Right atrium auricular region (tissue), 2 donors: ENCODE measurements at regions not wholly inside any gene's neighbourhood (a gene's known extent, or its start where the extent isn't known, plus 50 kb on each side); places are given as distances from the start of the nearest gene placed in this dataset.
A peak's percentile ranks its signal among the peaks of the same experiment; 100 is the strongest.

Source experiments
- DNase-seq: peaks from one replicate; pipeline ENCODE4 v3.0.0-alpha.2; 2019; ENCODE audit warnings: low spot score
- H3K27ac ChIP-seq, 2 donors: fragments of 200-600 bp; sonication (generic); 1 replicate in 1 of 2; 2 replicates in 1 of 2; pipeline ENCODE4 v1.5.1; 2016 to 2019
- H3K27me3 ChIP-seq, 2 donors: fragments of 200-600 bp; sonication (generic); one replicate each; pipeline versions ENCODE4 v1.5.1 to v1.6.0; 2017 to 2019
- H3K36me3 ChIP-seq: fragments of 200-600 bp; sonication (generic); one replicate; pipeline ENCODE4 v1.5.1; 2016
- H3K4me1 ChIP-seq, 2 donors: fragments of 200-600 bp; sonication (generic); one replicate each; pipeline versions ENCODE4 v1.5.1 to v1.6.0; 2017 to 2019
- H3K4me3 ChIP-seq, 2 donors: fragments of 200-600 bp; sonication (generic); 1 replicate in 1 of 2; 2 replicates in 1 of 2; pipeline ENCODE4 v1.5.1; 2017 to 2019; ENCODE audit warnings: mild to moderate bottlenecking in 1 of 2, moderate library complexity in 1 of 2
- H3K9me3 ChIP-seq, 2 donors: fragments of 200-600 bp; sonication (generic); one replicate each; pipeline ENCODE4 v1.5.1; 2019
- TF ChIP-seq, protein P1 (sequence below), 2 donors: fragments of 200-600 bp; sonication (generic); IDR thresholded peaks; one replicate each; pipeline ENCODE4 v1.5.1; 2019; ENCODE audit warnings: antibody characterized with exemption in 2 of 2

DNA sequence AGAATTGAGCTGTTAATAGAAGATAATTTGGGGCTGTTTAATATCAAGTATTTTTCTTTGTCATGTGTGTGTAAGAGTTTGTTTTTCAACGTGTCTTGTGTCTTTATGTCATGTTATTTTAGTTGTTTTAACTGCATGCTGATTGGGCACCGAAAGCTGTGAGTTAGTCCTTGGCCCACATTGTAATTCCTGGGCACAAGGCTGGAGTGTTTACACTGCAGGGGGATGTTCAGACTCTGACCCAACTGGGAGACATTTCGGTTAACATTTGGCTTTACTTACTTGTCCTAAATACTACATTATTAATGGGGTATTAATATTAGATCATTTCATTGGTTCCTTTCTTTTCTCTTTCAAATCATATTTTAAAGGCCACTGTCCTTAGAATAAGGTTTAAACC lies 381.0 kb downstream of the OSR1 start:
- peak overlapping the region in 1 of 2 donors; percentile 83 for H3K27ac ChIP-seq
- DNase-seq: no peak
- no peaks in the 10 kb centered on the region for H3K36me3 ChIP-seq
- no peaks in the 10 kb centered on the region for H3K9me3 ChIP-seq
- H3K4me3 ChIP-seq: no peak overlapping the region
- H3K4me1 ChIP-seq: peaks cover 0 to 32% of the 10 kb centered on the region in 2 donors
- no peaks in the 10 kb centered on the region for H3K27me3 ChIP-seq
- TF ChIP-seq, protein P1, sequence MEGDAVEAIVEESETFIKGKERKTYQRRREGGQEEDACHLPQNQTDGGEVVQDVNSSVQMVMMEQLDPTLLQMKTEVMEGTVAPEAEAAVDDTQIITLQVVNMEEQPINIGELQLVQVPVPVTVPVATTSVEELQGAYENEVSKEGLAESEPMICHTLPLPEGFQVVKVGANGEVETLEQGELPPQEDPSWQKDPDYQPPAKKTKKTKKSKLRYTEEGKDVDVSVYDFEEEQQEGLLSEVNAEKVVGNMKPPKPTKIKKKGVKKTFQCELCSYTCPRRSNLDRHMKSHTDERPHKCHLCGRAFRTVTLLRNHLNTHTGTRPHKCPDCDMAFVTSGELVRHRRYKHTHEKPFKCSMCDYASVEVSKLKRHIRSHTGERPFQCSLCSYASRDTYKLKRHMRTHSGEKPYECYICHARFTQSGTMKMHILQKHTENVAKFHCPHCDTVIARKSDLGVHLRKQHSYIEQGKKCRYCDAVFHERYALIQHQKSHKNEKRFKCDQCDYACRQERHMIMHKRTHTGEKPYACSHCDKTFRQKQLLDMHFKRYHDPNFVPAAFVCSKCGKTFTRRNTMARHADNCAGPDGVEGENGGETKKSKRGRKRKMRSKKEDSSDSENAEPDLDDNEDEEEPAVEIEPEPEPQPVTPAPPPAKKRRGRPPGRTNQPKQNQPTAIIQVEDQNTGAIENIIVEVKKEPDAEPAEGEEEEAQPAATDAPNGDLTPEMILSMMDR (IDR thresholded peaks at IDR 0.05): no peak

DNA sequence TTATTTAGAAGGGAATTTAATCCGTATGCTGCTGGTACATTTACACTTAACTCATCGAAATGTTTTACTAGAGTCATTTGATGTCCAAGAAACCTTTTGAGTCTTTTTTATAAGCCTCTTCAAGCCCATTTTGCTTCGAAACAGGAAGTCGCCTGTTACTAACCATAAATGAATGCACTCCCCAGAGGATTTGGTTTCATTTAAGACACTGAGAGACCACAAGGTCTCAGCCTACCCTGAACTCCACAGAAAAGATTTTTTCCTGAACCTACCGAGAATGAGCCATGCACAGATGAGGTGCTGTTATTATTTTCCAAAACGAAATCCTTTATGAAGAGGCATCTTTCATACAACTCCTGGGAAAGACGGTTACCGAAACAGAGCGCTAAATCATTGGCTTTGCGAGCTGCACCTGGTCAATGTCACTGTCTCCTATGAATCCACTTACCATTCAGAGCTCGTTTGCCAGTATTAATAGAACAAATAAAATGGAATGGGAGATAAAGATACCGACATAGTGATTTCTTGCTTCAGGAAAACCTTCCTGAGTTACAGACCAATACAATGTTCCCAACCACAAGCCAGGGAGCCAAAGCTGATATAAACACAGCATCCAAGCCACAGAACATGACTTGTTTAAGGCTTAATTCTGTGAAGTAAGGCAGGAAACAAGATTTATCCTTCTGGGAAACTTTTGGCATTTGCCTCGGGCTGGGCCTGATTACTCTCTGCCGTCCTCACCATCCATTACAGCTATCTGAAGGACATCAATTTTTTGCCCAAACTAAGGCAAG lies 382.1 kb downstream of the OSR1 start:
- no peaks in the 10 kb centered on the region for H3K9me3 ChIP-seq
- no peak for DNase-seq
- H3K36me3 ChIP-seq: no peaks in the 10 kb centered on the region
- H3K27ac ChIP-seq: peak overlapping the region; percentile 68 to 83
- peaks cover 0 to 32% of the 10 kb centered on the region in 2 donors for H3K4me1 ChIP-seq
- TF ChIP-seq, protein P1 (IDR thresholded peaks at IDR 0.05): no peak
- no peaks in the 10 kb centered on the region for H3K27me3 ChIP-seq
- H3K4me3 ChIP-seq: peak overlapping the region in 1 of 2 donors; percentile 25

DNA sequence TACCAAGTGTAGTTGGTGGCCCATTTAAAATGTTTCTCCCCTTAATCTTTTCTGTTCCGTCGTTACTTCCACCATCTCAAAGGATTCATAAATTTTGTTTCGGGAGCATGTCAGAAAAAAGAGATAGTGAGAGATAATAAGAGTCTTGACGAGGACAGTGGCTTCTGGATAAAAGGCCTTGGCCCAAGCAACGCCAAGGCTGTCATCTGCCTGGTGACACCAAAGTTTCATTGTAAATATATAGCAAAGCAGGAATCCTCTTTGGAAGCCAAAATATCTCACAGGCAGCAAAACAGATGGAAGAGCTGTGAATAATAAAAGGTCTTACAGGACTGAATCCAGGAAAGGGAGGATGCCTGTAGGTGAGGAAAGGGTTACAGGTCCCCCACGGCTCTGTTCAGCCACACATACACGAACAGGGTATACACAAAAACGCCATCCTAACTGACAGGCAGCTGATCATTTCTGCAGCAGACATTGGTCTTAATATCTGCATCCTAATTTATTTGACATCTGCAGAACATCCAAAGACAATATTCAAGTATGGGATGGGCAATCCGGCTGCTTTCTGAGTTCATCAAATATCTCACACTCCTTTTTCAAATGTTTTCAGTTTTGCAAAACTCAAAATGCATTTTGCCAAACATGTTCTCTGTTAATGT lies 382.8 kb downstream of the OSR1 start:
- Histone ChIP-seq H3K4me3 (peak overlapping the region in 1 of 2 donors; percentile 25), H3K9me3 (no peaks in the 10 kb centered on the region), H3K27ac (peak overlapping the region; percentile 68 to 83), H3K27me3 (no peaks in the 10 kb centered on the region), H3K4me1 (peaks cover 0 to 28% of the 10 kb centered on the region in 2 donors), H3K36me3 (no peaks in the 10 kb centered on the region)
- TF ChIP-seq, protein P1 (IDR thresholded peaks at IDR 0.05): no peak
- no peak for DNase-seq

DNA sequence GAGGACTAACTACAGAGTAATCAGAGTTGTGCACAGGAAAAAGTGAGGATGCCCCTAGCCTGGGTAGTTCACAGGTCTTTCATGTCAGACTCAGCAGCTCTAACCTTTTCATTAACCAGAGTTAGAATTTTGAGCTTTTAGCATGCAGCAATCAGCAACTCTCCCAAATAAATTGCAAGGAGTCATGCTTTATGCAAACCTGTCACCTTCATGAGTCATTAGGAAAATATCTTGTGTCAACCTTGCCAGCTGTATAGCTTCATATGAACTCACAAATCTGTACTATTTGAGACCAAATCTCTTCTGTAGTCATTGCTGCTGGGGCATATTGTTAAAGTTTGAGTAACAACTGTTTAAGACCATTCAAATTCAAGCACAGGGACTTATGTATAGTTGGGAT lies 382.3 kb upstream of the NT5C1B start:
- no peaks in the 10 kb centered on the region for H3K36me3 ChIP-seq

DNA sequence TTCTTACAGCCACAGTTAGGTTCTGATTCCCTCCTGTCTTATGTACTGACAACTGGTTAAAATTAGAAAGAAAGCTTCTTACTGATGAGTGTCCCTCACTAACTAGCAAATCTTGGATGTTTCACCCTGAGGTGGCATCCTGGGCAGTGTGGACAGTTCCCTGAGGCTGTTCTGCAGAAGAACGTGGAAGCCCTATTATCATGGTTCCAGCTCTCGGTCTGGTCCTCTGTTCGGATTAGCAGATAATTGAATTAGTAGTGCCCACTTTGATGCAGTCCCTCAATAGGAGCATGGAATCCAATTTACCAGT lies 381.7 kb upstream of the NT5C1B start:
- H3K27me3 ChIP-seq: no peaks in the 10 kb centered on the region
- peaks cover 0 to 6% of the 10 kb centered on the region in 2 donors for H3K4me1 ChIP-seq
- TF ChIP-seq, protein P1 (IDR thresholded peaks at IDR 0.05): no peak
- no peak overlapping the region for H3K4me3 ChIP-seq
- DNase-seq: no peak
- no peaks in the 10 kb centered on the region for H3K9me3 ChIP-seq
- H3K27ac ChIP-seq: no peak overlapping the region
- H3K36me3 ChIP-seq: no peaks in the 10 kb centered on the region

More for the DNA sequence above, 382.3 kb upstream of the NT5C1B start:
- no peak overlapping the region for H3K27ac ChIP-seq
- DNase-seq: no peak
- TF ChIP-seq, protein P1 (IDR thresholded peaks at IDR 0.05): no peak
- no peaks in the 10 kb centered on the region for H3K9me3 ChIP-seq
- H3K4me1 ChIP-seq: peaks cover 0 to 13% of the 10 kb centered on the region in 2 donors
- H3K4me3 ChIP-seq: no peak overlapping the region
- no peaks in the 10 kb centered on the region for H3K27me3 ChIP-seq
